Activated naive CD8-positive, alpha-beta T cell (primary cell): ENCODE measurements at regions not wholly inside any gene's neighbourhood (a gene's known extent, or its start where the extent isn't known, plus 50 kb on each side); places are given as distances from the start of the nearest gene placed in this dataset.

ENCODE experiments used
- H3K27ac Mint-ChIP-seq: one replicate; pipeline ENCODE4 v1.8.0; 2021; ENCODE audit warnings: mixed read lengths
- H3K27me3 Mint-ChIP-seq: one replicate; pipeline ENCODE4 v1.8.0; 2021; ENCODE audit warnings: mixed read lengths
- H3K36me3 Mint-ChIP-seq: one replicate; pipeline ENCODE4 v1.8.0; 2021; ENCODE audit warnings: mixed read lengths
- H3K4me1 Mint-ChIP-seq: one replicate; pipeline ENCODE4 v1.8.0; 2021; ENCODE audit warnings: low read depth, mixed read lengths
- H3K4me3 Mint-ChIP-seq: one replicate; pipeline ENCODE4 v1.8.0; 2021; ENCODE audit warnings: mild to moderate bottlenecking, mixed read lengths
- H3K9me3 Mint-ChIP-seq: one replicate; pipeline ENCODE4 v1.8.0; 2021; ENCODE audit warnings: low read depth, mixed read lengths

- H3K27me3 Mint-ChIP-seq: peaks cover 24% of the 10 kb centered on the region
- no peaks in the 10 kb centered on the region for H3K9me3 Mint-ChIP-seq
- peaks cover 29% of the 10 kb centered on the region for H3K4me1 Mint-ChIP-seq
- H3K36me3 Mint-ChIP-seq: no peaks in the 10 kb centered on the region
- H3K4me3 Mint-ChIP-seq: peak overlapping the region; percentile 87
- no peak overlapping the region for H3K27ac Mint-ChIP-seq
These were observed 85.7 kb downstream of the NOG start for GRCh38 chr17:56679115-56679776.

- Mint-ChIP-seq H3K27me3 (peaks cover 25% of the 10 kb centered on the region), H3K4me3 (no peak overlapping the region), H3K4me1 (peaks cover 29% of the 10 kb centered on the region), H3K27ac (no peak overlapping the region), H3K36me3 (no peaks in the 10 kb centered on the region), H3K9me3 (no peaks in the 10 kb centered on the region)
These were observed 86.4 kb downstream of the NOG start for GRCh38 chr17:56679777-56680422.

GRCh38 chr17:56680676-56681075 lies 87.2 kb downstream of the NOG start:
- Mint-ChIP-seq H3K27me3 (peaks cover 26% of the 10 kb centered on the region), H3K36me3 (no peaks in the 10 kb centered on the region), H3K27ac (no peak overlapping the region), H3K4me1 (peaks cover 29% of the 10 kb centered on the region), H3K4me3 (no peak overlapping the region), H3K9me3 (no peaks in the 10 kb centered on the region)

- Mint-ChIP-seq H3K9me3 (no peaks in the 10 kb centered on the region), H3K27ac (no peak overlapping the region), H3K27me3 (peaks cover 30% of the 10 kb centered on the region), H3K36me3 (no peaks in the 10 kb centered on the region), H3K4me1 (peaks cover 22% of the 10 kb centered on the region), H3K4me3 (no peak overlapping the region)
These were observed 88.2 kb downstream of the NOG start for GRCh38 chr17:56681561-56682266.

GRCh38 chr17:56688151-56688550 lies 94.7 kb downstream of the NOG start:
- Mint-ChIP-seq H3K4me3 (no peak overlapping the region), H3K36me3 (no peaks in the 10 kb centered on the region), H3K4me1 (no peaks in the 10 kb centered on the region), H3K27ac (no peak overlapping the region), H3K9me3 (no peaks in the 10 kb centered on the region), H3K27me3 (peaks cover 16% of the 10 kb centered on the region)

GRCh38 chr17:56690441-56691291 lies 97.2 kb downstream of the NOG start:
- H3K4me3 Mint-ChIP-seq: no peak overlapping the region
- H3K36me3 Mint-ChIP-seq: no peaks in the 10 kb centered on the region
- peaks cover 7% of the 10 kb centered on the region for H3K27me3 Mint-ChIP-seq
- H3K27ac Mint-ChIP-seq: no peak overlapping the region
- H3K4me1 Mint-ChIP-seq: no peaks in the 10 kb centered on the region
- H3K9me3 Mint-ChIP-seq: no peaks in the 10 kb centered on the region

- Mint-ChIP-seq H3K36me3 (no peaks in the 10 kb centered on the region), H3K27ac (no peak overlapping the region), H3K4me3 (no peak overlapping the region), H3K9me3 (no peaks in the 10 kb centered on the region), H3K4me1 (no peaks in the 10 kb centered on the region), H3K27me3 (no peaks in the 10 kb centered on the region)
These were observed 101.3 kb downstream of the NOG start for GRCh38 chr17:56694825-56695224.

GRCh38 chr17:56697190-56697589 lies 103.7 kb downstream of the NOG start:
- Mint-ChIP-seq H3K27me3 (peaks cover 1% of the 10 kb centered on the region), H3K27ac (no peak overlapping the region), H3K9me3 (no peaks in the 10 kb centered on the region), H3K4me3 (no peak overlapping the region), H3K36me3 (no peaks in the 10 kb centered on the region), H3K4me1 (no peaks in the 10 kb centered on the region)

- Mint-ChIP-seq H3K27ac (no peak overlapping the region), H3K9me3 (no peaks in the 10 kb centered on the region), H3K27me3 (peaks cover 3% of the 10 kb centered on the region), H3K4me3 (no peak overlapping the region), H3K36me3 (no peaks in the 10 kb centered on the region), H3K4me1 (no peaks in the 10 kb centered on the region)
These were observed 105.8 kb downstream of the NOG start for GRCh38 chr17:56699186-56699894.

- H3K36me3 Mint-ChIP-seq: no peaks in the 10 kb centered on the region
- peaks cover 3% of the 10 kb centered on the region for H3K27me3 Mint-ChIP-seq
- H3K27ac Mint-ChIP-seq: no peak overlapping the region
- H3K9me3 Mint-ChIP-seq: no peaks in the 10 kb centered on the region
- H3K4me3 Mint-ChIP-seq: no peak overlapping the region
- no peaks in the 10 kb centered on the region for H3K4me1 Mint-ChIP-seq
These were observed 107.5 kb downstream of the NOG start for GRCh38 chr17:56700919-56701420.

- no peak overlapping the region for H3K27ac Mint-ChIP-seq
- H3K27me3 Mint-ChIP-seq: peaks cover 3% of the 10 kb centered on the region
- no peaks in the 10 kb centered on the region for H3K4me1 Mint-ChIP-seq
- H3K9me3 Mint-ChIP-seq: no peaks in the 10 kb centered on the region
- no peak overlapping the region for H3K4me3 Mint-ChIP-seq
- H3K36me3 Mint-ChIP-seq: no peaks in the 10 kb centered on the region
These were observed 114.1 kb downstream of the NOG start for GRCh38 chr17:56707312-56708219.

GRCh38 chr17:56708220-56708558 lies 114.7 kb downstream of the NOG start:
- no peaks in the 10 kb centered on the region for H3K4me1 Mint-ChIP-seq
- H3K27me3 Mint-ChIP-seq: peaks cover 3% of the 10 kb centered on the region
- no peaks in the 10 kb centered on the region for H3K36me3 Mint-ChIP-seq
- no peak overlapping the region for H3K4me3 Mint-ChIP-seq
- no peak overlapping the region for H3K27ac Mint-ChIP-seq
- no peaks in the 10 kb centered on the region for H3K9me3 Mint-ChIP-seq

GRCh38 chr17:56708670-56709410 lies 115.3 kb downstream of the NOG start:
- Mint-ChIP-seq H3K36me3 (no peaks in the 10 kb centered on the region), H3K4me1 (no peaks in the 10 kb centered on the region), H3K4me3 (no peak overlapping the region)

More at GRCh38 chr17:56708670-56709410, 115.3 kb downstream of the NOG start:
- H3K9me3 Mint-ChIP-seq: no peaks in the 10 kb centered on the region
- H3K27ac Mint-ChIP-seq: no peak overlapping the region
- peaks cover 1% of the 10 kb centered on the region for H3K27me3 Mint-ChIP-seq
